Chondrocyte (in vitro differentiated cells): ENCODE measurements at regions not wholly inside any gene's neighbourhood (a gene's known extent, or its start where the extent isn't known, plus 50 kb on each side); places are given as distances from the start of the nearest gene placed in this dataset.

Experiments used
- DNase-seq: peaks from one replicate; pipeline ENCODE4 v3.0.0; 2021; ENCODE audit warnings: mixed read lengths, low spot score
- H3K27ac Mint-ChIP-seq: one replicate; pipeline ENCODE4 v1.8.0; 2021; ENCODE audit warnings: mild to moderate bottlenecking, moderate library complexity, mixed read lengths; ENCODE audit not compliant: unreplicated experiment
- H3K27me3 Mint-ChIP-seq: 2 replicates; pipeline ENCODE4 v1.8.0; 2021; ENCODE audit warnings: low read depth, mixed read lengths
- H3K36me3 Mint-ChIP-seq: 2 replicates; pipeline ENCODE4 v1.8.0; 2021; ENCODE audit warnings: low read depth, mixed read lengths
- H3K4me1 Mint-ChIP-seq: 2 replicates; pipeline ENCODE4 v1.8.0; 2021; ENCODE audit warnings: low read depth, mild to moderate bottlenecking, mixed read lengths
- H3K4me3 Mint-ChIP-seq: one replicate; pipeline ENCODE4 v1.8.0; 2021; ENCODE audit warnings: mild to moderate bottlenecking, moderate library complexity, mixed read lengths; ENCODE audit not compliant: unreplicated experiment
- H3K9me3 Mint-ChIP-seq: 2 replicates; pipeline ENCODE4 v1.8.0; 2021; ENCODE audit warnings: low read depth, mixed read lengths
- TF ChIP-seq, protein P1 (sequence below): fragments of 200-600 bp; sonication (generic); IDR thresholded peaks from 2 replicates; pipeline ENCODE4 v1.5.0; 2021; ENCODE audit warnings: antibody characterized with exemption, mild to moderate bottlenecking, moderate library complexity

DNA sequence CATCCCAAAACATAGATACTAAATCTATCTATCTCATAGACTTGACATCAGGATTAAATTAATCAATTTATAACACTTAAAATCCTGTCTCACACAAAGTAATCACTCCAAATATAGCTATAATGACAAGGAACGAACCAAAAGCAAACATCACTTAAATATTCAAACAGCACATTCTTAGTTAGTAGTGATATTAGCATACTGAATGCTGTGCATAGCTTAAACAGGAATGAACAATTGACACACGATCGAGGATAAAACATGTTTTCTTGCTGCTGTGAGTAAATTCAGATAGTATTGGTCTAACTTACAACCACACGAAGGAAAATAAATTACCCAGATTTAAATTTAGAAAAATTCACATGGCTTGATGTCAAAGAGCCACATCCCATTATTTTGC lies 58.9 kb upstream of the SNTG2 start:
- H3K27ac Mint-ChIP-seq, result no peak overlapping the region
- H3K27me3 Mint-ChIP-seq, result peaks cover 11% of the 10 kb centered on the region
- no peak overlapping the region for H3K4me3 Mint-ChIP-seq
- H3K4me1 Mint-ChIP-seq, result no peaks in the 10 kb centered on the region
- no peak for DNase-seq
- TF ChIP-seq, protein P1, sequence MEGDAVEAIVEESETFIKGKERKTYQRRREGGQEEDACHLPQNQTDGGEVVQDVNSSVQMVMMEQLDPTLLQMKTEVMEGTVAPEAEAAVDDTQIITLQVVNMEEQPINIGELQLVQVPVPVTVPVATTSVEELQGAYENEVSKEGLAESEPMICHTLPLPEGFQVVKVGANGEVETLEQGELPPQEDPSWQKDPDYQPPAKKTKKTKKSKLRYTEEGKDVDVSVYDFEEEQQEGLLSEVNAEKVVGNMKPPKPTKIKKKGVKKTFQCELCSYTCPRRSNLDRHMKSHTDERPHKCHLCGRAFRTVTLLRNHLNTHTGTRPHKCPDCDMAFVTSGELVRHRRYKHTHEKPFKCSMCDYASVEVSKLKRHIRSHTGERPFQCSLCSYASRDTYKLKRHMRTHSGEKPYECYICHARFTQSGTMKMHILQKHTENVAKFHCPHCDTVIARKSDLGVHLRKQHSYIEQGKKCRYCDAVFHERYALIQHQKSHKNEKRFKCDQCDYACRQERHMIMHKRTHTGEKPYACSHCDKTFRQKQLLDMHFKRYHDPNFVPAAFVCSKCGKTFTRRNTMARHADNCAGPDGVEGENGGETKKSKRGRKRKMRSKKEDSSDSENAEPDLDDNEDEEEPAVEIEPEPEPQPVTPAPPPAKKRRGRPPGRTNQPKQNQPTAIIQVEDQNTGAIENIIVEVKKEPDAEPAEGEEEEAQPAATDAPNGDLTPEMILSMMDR, result no peak
- peaks cover 1% of the 10 kb centered on the region for H3K36me3 Mint-ChIP-seq
- H3K9me3 Mint-ChIP-seq, result peaks cover 19% of the 10 kb centered on the region

- H3K27ac Mint-ChIP-seq, result no peak overlapping the region
- TF ChIP-seq, protein P1, result no peak
- peaks cover 11% of the 10 kb centered on the region for H3K27me3 Mint-ChIP-seq
- H3K9me3 Mint-ChIP-seq, result peaks cover 11% of the 10 kb centered on the region
- no peaks in the 10 kb centered on the region for H3K4me1 Mint-ChIP-seq
- no peak for DNase-seq
- peaks cover 1% of the 10 kb centered on the region for H3K36me3 Mint-ChIP-seq
- no peak overlapping the region for H3K4me3 Mint-ChIP-seq
Observed at GRCh38 chr2:890791-891190, 59.9 kb upstream of the SNTG2 start.

DNA sequence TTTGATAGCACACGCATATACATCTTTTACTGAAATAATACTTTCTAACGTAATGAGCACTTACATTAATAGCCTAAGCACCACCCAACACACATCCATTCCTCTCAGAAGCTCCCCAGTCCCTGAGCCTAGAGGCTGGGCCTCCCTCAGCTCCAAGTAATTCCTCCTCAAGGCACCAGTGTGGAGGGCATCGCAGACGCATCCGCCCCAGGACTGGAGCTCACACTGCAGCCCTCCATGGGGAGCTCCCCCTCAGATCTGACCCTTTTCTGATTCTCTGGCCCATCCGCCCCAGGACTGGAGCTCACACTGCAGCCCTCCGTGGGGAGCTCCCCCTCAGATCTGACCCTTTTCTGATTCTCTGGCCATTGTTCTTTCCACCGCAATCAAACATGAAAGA lies 60.4 kb upstream of the SNTG2 start:
- Mint-ChIP-seq H3K27me3 (peaks cover 11% of the 10 kb centered on the region), H3K36me3 (peaks cover 1% of the 10 kb centered on the region), H3K4me1 (no peaks in the 10 kb centered on the region), H3K27ac (no peak overlapping the region), H3K4me3 (no peak overlapping the region), H3K9me3 (peaks cover 7% of the 10 kb centered on the region)
- DNase-seq, result no peak
- TF ChIP-seq, protein P1, result no peak

DNA sequence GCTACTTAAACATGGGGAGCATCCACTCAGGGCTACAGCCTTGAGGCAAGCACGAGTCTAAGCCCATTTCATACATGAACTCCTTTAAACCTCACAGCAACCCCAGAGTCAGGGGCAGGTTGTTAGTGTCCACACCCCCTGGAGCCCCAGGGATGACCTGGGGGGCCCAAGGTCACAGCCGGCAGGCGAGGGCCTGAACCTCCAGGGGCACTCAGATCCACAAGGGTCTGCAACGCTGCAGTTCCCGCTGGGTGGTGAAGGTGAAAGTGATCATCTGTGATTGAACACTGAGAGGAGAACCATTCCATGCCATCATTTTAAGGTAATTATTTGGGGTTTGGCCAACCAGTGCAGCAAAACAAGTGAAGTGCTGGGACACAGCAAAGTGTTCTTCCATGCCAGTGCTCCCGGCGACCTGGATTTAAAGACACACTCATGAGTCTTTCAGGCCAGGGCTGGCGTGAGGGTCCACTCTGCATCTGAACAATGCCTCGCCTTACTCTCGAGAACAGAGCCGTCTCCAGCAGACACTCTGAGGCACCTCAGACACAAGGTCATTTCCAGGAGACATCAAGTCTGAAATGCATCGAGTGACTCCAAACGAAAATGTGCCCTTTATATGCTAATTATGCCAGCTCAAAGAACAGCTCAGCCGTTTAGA lies 61.6 kb upstream of the SNTG2 start:
- TF ChIP-seq, protein P1, result no peak
- Mint-ChIP-seq H3K27ac (no peak overlapping the region), H3K27me3 (peaks cover 23% of the 10 kb centered on the region)

GRCh38 chr2:888211-888801 lies 62.3 kb upstream of the SNTG2 start:
- Mint-ChIP-seq H3K27ac (no peak overlapping the region), H3K36me3 (no peaks in the 10 kb centered on the region), H3K9me3 (no peaks in the 10 kb centered on the region), H3K27me3 (peaks cover 30% of the 10 kb centered on the region), H3K4me1 (no peaks in the 10 kb centered on the region), H3K4me3 (no peak overlapping the region)
- no peak for DNase-seq
- TF ChIP-seq, protein P1, result no peak

More for the DNA sequence above, 61.6 kb upstream of the SNTG2 start:
- Mint-ChIP-seq H3K9me3 (no peaks in the 10 kb centered on the region), H3K36me3 (no peaks in the 10 kb centered on the region), H3K4me3 (no peak overlapping the region), H3K4me1 (no peaks in the 10 kb centered on the region)
- DNase-seq, result no peak
